ENCODE measurements at regions not wholly inside any gene's neighbourhood (a gene's known extent, or its start where the extent isn't known, plus 50 kb on each side); places are given as distances from the start of the nearest gene placed in this dataset.

- Mint-ChIP-seq H3K27me3 (no peaks in the 10 kb centered on the region), H3K36me3 (ENCODE audit: low read depth) (peaks cover 5% of the 10 kb centered on the region), H3K27ac (no peak overlapping the region), H3K4me1 (ENCODE audit: low read depth) (no peaks in the 10 kb centered on the region), H3K4me3 (no peak overlapping the region), H3K9me3 (peaks cover 3% of the 10 kb centered on the region)
- CTCF ChIA-PET = no interaction called here
- intact Hi-C loops (cut with DNase I, micrococcal nuclease) = no loop called here
- no peaks in the 10 kb centered on the region for H3K4me1 ChIP-seq (ENCODE audit: insufficient read depth, low read length)
- no peak for TF ChIP-seq CTCF (IDR thresholded peaks at IDR 0.05)
- no peak for DNase-seq
- no peaks in the 10 kb centered on the region for H3K27me3 ChIP-seq (ENCODE audit: control insufficient read depth in 1 of 2, insufficient read depth in 2 of 2, low read length in 2 of 2)
- no peak overlapping the region for H3K27ac ChIP-seq (ENCODE audit: low read depth in 1 of 2, low read length in 2 of 2)
- no peak overlapping the region for H3K4me3 ChIP-seq (ENCODE audit: low read length)
- H3K9me3 ChIP-seq (ENCODE audit: control insufficient read depth in 1 of 2, insufficient read depth in 1 of 2, low read length in 2 of 2) = no peaks in the 10 kb centered on the region
- H3K36me3 ChIP-seq (ENCODE audit: insufficient read depth, low read length) = no peaks in the 10 kb centered on the region
- no peak for ATAC-seq (ENCODE audit: poor library complexity)
- POLR2A ChIA-PET = no interaction called here
These were observed 90.4 kb downstream of the NUP35 start for GRCh38 chr2:183214680-183215079.

GRCh38 chr2:183215917-183216316, 91.7 kb downstream of the NUP35 start:
- Mint-ChIP-seq H3K9me3 (no peaks in the 10 kb centered on the region), H3K27ac (no peak overlapping the region), H3K4me1 (ENCODE audit: low read depth) (no peaks in the 10 kb centered on the region), H3K4me3 (no peak overlapping the region), H3K36me3 (ENCODE audit: low read depth) (no peaks in the 10 kb centered on the region), H3K27me3 (no peaks in the 10 kb centered on the region)
- no peak for TF ChIP-seq CTCF (IDR thresholded peaks at IDR 0.05)
- H3K36me3 ChIP-seq (ENCODE audit: insufficient read depth, low read length) = no peaks in the 10 kb centered on the region
- H3K27ac ChIP-seq (ENCODE audit: low read depth in 1 of 2, low read length in 2 of 2) = no peak overlapping the region
- intact Hi-C loops (cut with DNase I, micrococcal nuclease) = no loop called here
- H3K9me3 ChIP-seq (ENCODE audit: control insufficient read depth in 1 of 2, insufficient read depth in 1 of 2, low read length in 2 of 2) = no peaks in the 10 kb centered on the region
- H3K4me3 ChIP-seq (ENCODE audit: low read length) = no peak overlapping the region
- CTCF ChIA-PET = no interaction called here
- no peaks in the 10 kb centered on the region for H3K27me3 ChIP-seq (ENCODE audit: control insufficient read depth in 1 of 2, insufficient read depth in 2 of 2, low read length in 2 of 2)
- POLR2A ChIA-PET = no interaction called here
- H3K4me1 ChIP-seq (ENCODE audit: insufficient read depth, low read length) = no peaks in the 10 kb centered on the region
- DNase-seq = no peak
- no peak for ATAC-seq (ENCODE audit: poor library complexity)

- intact Hi-C loops (cut with DNase I, micrococcal nuclease) = no loop called here
- Mint-ChIP-seq H3K4me1 (ENCODE audit: low read depth) (no peaks in the 10 kb centered on the region), H3K36me3 (ENCODE audit: low read depth) (no peaks in the 10 kb centered on the region), H3K27ac (no peak overlapping the region), H3K4me3 (no peak overlapping the region), H3K9me3 (no peaks in the 10 kb centered on the region), H3K27me3 (no peaks in the 10 kb centered on the region)
- DNase-seq (no peak), ATAC-seq (ENCODE audit: poor library complexity) (no peak)
- TF ChIP-seq CTCF (IDR thresholded peaks at IDR 0.05) = no peak
- H3K4me1 ChIP-seq (ENCODE audit: insufficient read depth, low read length) = no peaks in the 10 kb centered on the region
- H3K36me3 ChIP-seq (ENCODE audit: insufficient read depth, low read length) = no peaks in the 10 kb centered on the region
- ChIA-PET POLR2A (no interaction called here), CTCF (no interaction called here)
- no peaks in the 10 kb centered on the region for H3K27me3 ChIP-seq (ENCODE audit: control insufficient read depth in 1 of 2, insufficient read depth in 2 of 2, low read length in 2 of 2)
- no peaks in the 10 kb centered on the region for H3K9me3 ChIP-seq (ENCODE audit: control insufficient read depth in 1 of 2, insufficient read depth in 1 of 2, low read length in 2 of 2)
- H3K4me3 ChIP-seq (ENCODE audit: low read length) = no peak overlapping the region
- no peak overlapping the region for H3K27ac ChIP-seq (ENCODE audit: low read depth in 1 of 2, low read length in 2 of 2)
These were observed 95.6 kb downstream of the NUP35 start for GRCh38 chr2:183219888-183220287.
